Naive B cell (primary cell): ENCODE measurements at regions not wholly inside any gene's neighbourhood (a gene's known extent, or its start where the extent isn't known, plus 50 kb on each side); places are given as distances from the start of the nearest gene placed in this dataset.

ENCODE experiments used
- ATAC-seq, 2 donors: fragments of 150-1000 bp; cut with Tn5 transposase; 2 replicates each; pipeline ENCODE4 v1.10.0; 2021; ENCODE audit warnings: low read depth in 2 of 2, mild to moderate bottlenecking in 2 of 2, moderate library complexity in 2 of 2
- DNase-seq: peaks from one replicate; pipeline ENCODE4 v3.0.0; 2022
- H3K27ac Mint-ChIP-seq, 6 donors: one replicate each; pipeline ENCODE4 v1.8.0; 2020 to 2022; ENCODE audit warnings: mild to moderate bottlenecking in 6 of 6, mixed read lengths in 6 of 6, moderate library complexity in 5 of 6, inconsistent platforms in 2 of 6
- H3K27me3 Mint-ChIP-seq, 3 donors: one replicate each; pipeline ENCODE4 v1.8.0; 2021 to 2022; ENCODE audit warnings: mixed read lengths in 3 of 3, mild to moderate bottlenecking in 1 of 3
- H3K36me3 Mint-ChIP-seq, 2 donors: one replicate each; pipeline ENCODE4 v1.8.0; 2020 to 2022; ENCODE audit warnings: mixed read lengths in 2 of 2, inconsistent platforms in 1 of 2, mild to moderate bottlenecking in 1 of 2
- H3K4me1 Mint-ChIP-seq, 3 donors: one replicate each; pipeline ENCODE4 v1.8.0; 2020 to 2022; ENCODE audit warnings: mixed read lengths in 3 of 3, inconsistent platforms in 1 of 3, mild to moderate bottlenecking in 1 of 3, moderate library complexity in 1 of 3
- H3K4me3 Mint-ChIP-seq, 8 donors: one replicate each; pipeline ENCODE4 v1.8.0; 2020 to 2022; ENCODE audit warnings: mild to moderate bottlenecking in 8 of 8, mixed read lengths in 8 of 8, moderate library complexity in 8 of 8, inconsistent platforms in 2 of 8
- H3K9me3 Mint-ChIP-seq, 7 donors: one replicate each; pipeline ENCODE4 v1.8.0; 2020 to 2022; ENCODE audit warnings: mixed read lengths in 7 of 7, mild to moderate bottlenecking in 5 of 7, inconsistent platforms in 2 of 7, moderate library complexity in 1 of 7

DNA sequence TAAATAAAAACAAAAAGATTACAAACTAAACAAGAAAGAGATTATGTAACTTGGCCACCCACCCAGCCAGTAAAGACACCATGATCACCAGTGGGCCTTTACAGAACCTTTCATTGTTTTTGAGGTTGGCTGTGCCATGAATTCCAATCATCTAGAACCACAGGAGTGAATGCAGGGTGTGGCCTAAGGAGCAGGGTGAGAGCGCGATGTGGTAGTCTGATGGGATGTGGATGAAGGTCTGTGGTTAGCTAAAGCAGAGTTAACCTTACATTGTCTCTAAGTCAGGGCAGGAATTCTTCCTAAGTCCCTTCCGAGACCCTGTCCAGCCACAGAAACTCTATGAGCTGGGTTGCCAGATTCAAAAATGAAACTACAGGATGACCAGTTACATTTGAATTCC, 54.0 kb upstream of the CDKN3 start:
- no peak for ATAC-seq
- Mint-ChIP-seq H3K9me3 (no peaks in the 10 kb centered on the region), H3K36me3 (no peaks in the 10 kb centered on the region), H3K27ac (no peak overlapping the region), H3K27me3 (peaks cover 0 to 13% (median under 1%) of the 10 kb centered on the region in 3 donors), H3K4me3 (no peak overlapping the region), H3K4me1 (peaks cover 0 to 7% (median 6%) of the 10 kb centered on the region in 3 donors)
- no peak for DNase-seq

DNA sequence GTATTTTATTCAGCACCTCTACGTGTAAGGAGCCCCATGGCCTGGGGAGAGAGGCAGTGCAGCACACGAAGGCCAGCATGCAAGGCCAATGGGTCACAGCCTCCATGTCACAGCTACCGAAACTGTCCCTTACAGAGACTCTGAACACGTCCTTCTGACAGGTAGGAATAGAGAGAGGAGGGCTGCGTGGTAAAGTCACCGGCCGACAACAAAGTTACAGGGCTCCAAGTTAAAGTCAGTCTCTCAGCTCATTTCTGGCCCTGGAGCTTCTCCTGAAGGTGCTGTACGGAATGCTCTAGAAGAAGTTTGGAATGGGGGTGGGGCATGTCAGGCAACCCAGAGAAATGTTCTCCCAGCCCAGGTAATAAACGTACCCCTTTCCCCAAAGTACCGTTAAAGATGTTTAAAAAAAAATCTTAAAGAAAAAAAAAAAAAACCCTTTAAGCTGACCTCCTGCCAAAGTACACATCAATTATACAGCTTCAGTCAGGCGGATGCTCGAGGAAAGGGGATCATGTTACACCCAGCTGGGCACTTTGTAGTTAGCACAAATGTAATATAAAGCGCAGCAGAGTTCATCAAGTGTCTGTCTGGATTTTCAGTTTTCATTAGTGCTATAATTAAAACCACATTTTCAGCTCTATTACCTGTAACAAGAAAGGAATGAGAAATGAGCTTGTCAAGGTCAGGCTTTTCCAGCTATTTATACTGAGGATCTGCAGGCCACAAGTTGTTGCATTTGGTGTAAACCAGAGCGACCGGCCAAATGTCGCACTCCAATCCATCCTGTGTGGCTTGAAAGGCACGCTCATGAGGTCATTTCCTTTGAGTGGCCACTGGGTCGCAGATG, 53.3 kb upstream of the CDKN3 start:
- no peak for ATAC-seq
- no peak overlapping the region for H3K4me3 Mint-ChIP-seq

GRCh38 chr14:54344445-54344844, 52.4 kb upstream of the CDKN3 start:
- ATAC-seq, result peak in 1 of 2 donors; percentile 11
- Mint-ChIP-seq H3K27ac (peak overlapping the region in 2 of 6 donors; percentile 27 to 67), H3K4me3 (peak overlapping the region in 1 of 8 donors; percentile 49), H3K36me3 (no peaks in the 10 kb centered on the region), H3K9me3 (no peaks in the 10 kb centered on the region), H3K4me1 (peaks cover 0 to 7% (median 6%) of the 10 kb centered on the region in 3 donors), H3K27me3 (peaks cover 5 to 12% (median 7%) of the 10 kb centered on the region in 3 donors)
- DNase-seq, result no peak

More for the DNA sequence above, 53.3 kb upstream of the CDKN3 start:
- no peaks in the 10 kb centered on the region for H3K36me3 Mint-ChIP-seq
- H3K27me3 Mint-ChIP-seq, result peaks cover 0 to 9% (median 4%) of the 10 kb centered on the region in 3 donors
- peaks cover 0 to 7% (median 6%) of the 10 kb centered on the region in 3 donors for H3K4me1 Mint-ChIP-seq
- H3K27ac Mint-ChIP-seq, result peak overlapping the region in 1 of 6 donors; percentile 13
- no peak for DNase-seq
- no peaks in the 10 kb centered on the region for H3K9me3 Mint-ChIP-seq

DNA sequence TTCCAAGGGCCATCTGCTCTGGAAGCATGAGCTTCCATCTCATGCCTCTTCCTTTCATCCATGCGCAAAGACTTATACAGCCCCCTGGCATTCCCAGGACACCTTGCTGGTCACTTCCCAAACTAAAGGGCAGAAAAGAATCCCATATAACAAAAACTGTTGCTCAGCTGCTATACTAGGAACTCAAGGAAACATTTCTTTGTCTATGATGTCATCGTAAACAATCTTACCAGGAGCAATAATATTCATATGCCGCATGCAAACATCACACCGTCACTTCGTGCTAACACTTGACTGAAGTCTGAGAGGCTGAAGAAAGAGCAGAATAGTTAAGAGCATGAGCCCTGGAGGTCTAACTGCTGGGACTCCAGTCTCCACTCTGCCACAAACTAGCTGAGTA, 50.5 kb upstream of the CDKN3 start:
- H3K36me3 Mint-ChIP-seq, result no peaks in the 10 kb centered on the region
- ATAC-seq (no peak), DNase-seq (no peak)
- no peak overlapping the region for H3K4me3 Mint-ChIP-seq
- peaks cover 3 to 18% (median 12%) of the 10 kb centered on the region in 3 donors for H3K27me3 Mint-ChIP-seq
- peaks cover 0 to 7% (median 6%) of the 10 kb centered on the region in 3 donors for H3K4me1 Mint-ChIP-seq
- H3K27ac Mint-ChIP-seq, result no peak overlapping the region
- no peaks in the 10 kb centered on the region for H3K9me3 Mint-ChIP-seq
